ENCODE measurements at regions not wholly inside any gene's neighbourhood (a gene's known extent, or its start where the extent isn't known, plus 50 kb on each side); places are given as distances from the start of the nearest gene placed in this dataset.

DNA sequence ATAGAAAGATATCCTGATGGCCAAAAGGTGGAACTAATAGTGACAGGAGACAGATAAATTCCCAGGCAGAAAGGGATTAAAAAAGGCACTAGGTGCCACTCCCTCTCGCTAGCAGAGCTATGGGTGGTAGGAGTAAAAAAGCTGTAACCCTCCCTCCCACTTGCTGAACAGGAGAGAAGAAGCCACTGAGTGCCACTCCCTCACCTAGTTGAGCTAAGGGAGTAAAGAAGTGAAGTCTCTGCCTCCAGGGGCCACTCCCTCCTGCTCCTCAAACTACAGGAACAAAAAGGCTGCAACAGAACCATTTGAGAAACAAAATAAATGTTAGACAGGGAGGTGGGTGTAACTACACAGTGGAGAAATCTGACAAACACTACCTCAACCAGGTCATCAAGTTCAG lies 276.2 kb upstream of the EPHA6 start:
- no peak for DNase-seq
- H3K27me3 Mint-ChIP-seq: no peaks in the 10 kb centered on the region
- H3K27ac ChIP-seq (ENCODE audit: low read depth in 1 of 2, low read length in 2 of 2): no peak overlapping the region
- no peaks in the 10 kb centered on the region for H3K4me1 Mint-ChIP-seq (ENCODE audit: low read depth)
- ChIA-PET POLR2A (no interaction called here), CTCF (no interaction called here)
- no peaks in the 10 kb centered on the region for H3K27me3 ChIP-seq (ENCODE audit: control insufficient read depth in 1 of 2, insufficient read depth in 2 of 2, low read length in 2 of 2)
- ATAC-seq (ENCODE audit: poor library complexity): no peak
- H3K36me3 Mint-ChIP-seq (ENCODE audit: low read depth): no peaks in the 10 kb centered on the region
- no peaks in the 10 kb centered on the region for H3K36me3 ChIP-seq (ENCODE audit: insufficient read depth, low read length)
- H3K9me3 ChIP-seq (ENCODE audit: control insufficient read depth in 1 of 2, insufficient read depth in 1 of 2, low read length in 2 of 2): peaks cover 0 to 4% of the 10 kb centered on the region in 2 experiments
- no peaks in the 10 kb centered on the region for H3K4me1 ChIP-seq (ENCODE audit: insufficient read depth, low read length)
- TF ChIP-seq, protein P1, sequence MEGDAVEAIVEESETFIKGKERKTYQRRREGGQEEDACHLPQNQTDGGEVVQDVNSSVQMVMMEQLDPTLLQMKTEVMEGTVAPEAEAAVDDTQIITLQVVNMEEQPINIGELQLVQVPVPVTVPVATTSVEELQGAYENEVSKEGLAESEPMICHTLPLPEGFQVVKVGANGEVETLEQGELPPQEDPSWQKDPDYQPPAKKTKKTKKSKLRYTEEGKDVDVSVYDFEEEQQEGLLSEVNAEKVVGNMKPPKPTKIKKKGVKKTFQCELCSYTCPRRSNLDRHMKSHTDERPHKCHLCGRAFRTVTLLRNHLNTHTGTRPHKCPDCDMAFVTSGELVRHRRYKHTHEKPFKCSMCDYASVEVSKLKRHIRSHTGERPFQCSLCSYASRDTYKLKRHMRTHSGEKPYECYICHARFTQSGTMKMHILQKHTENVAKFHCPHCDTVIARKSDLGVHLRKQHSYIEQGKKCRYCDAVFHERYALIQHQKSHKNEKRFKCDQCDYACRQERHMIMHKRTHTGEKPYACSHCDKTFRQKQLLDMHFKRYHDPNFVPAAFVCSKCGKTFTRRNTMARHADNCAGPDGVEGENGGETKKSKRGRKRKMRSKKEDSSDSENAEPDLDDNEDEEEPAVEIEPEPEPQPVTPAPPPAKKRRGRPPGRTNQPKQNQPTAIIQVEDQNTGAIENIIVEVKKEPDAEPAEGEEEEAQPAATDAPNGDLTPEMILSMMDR (IDR thresholded peaks at IDR 0.05): no peak
- peaks cover 12% of the 10 kb centered on the region for H3K9me3 Mint-ChIP-seq
- no peak overlapping the region for H3K27ac Mint-ChIP-seq
- no peak overlapping the region for H3K4me3 ChIP-seq (ENCODE audit: low read length)
- intact Hi-C loops (cut with DNase I, micrococcal nuclease): no loop called here
- H3K4me3 Mint-ChIP-seq: no peak overlapping the region

DNA sequence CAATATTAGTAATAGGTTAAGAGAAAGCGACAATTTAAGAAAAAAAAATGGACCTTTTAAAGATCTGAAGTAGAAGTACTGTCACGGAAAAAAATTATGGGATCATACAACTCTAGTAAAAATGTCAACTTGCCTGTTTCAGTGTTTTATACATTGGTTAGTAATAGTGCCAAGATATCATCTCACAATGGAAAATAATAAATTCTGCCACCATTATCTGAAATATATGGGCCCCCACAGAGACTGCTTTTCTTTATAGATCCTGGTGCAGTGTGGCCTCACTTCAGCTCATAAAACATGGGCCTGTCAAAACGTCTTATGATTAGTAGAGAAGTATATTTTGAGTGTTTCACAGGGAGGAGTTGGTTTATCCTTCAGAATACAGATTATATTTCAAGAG lies 266.3 kb upstream of the EPHA6 start:
- CTCF ChIA-PET: no interaction called here
- no peaks in the 10 kb centered on the region for H3K27me3 ChIP-seq (ENCODE audit: control insufficient read depth in 1 of 2, insufficient read depth in 2 of 2, low read length in 2 of 2)
- peaks cover 0 to 4% of the 10 kb centered on the region in 2 experiments for H3K9me3 ChIP-seq (ENCODE audit: control insufficient read depth in 1 of 2, insufficient read depth in 1 of 2, low read length in 2 of 2)
- POLR2A ChIA-PET: no interaction called here
- ATAC-seq (ENCODE audit: poor library complexity) (no peak), DNase-seq (no peak)
- no peak overlapping the region for H3K4me3 Mint-ChIP-seq
- H3K9me3 Mint-ChIP-seq: peaks cover 14% of the 10 kb centered on the region
- intact Hi-C loops (cut with DNase I, micrococcal nuclease): no loop called here
- no peaks in the 10 kb centered on the region for H3K4me1 ChIP-seq (ENCODE audit: insufficient read depth, low read length)
- H3K27ac ChIP-seq (ENCODE audit: low read depth in 1 of 2, low read length in 2 of 2): no peak overlapping the region
- H3K4me1 Mint-ChIP-seq (ENCODE audit: low read depth): no peaks in the 10 kb centered on the region
- H3K27ac Mint-ChIP-seq: no peak overlapping the region
- no peak overlapping the region for H3K4me3 ChIP-seq (ENCODE audit: low read length)
- TF ChIP-seq, protein P1 (IDR thresholded peaks at IDR 0.05): no peak
- no peaks in the 10 kb centered on the region for H3K36me3 ChIP-seq (ENCODE audit: insufficient read depth, low read length)
- H3K36me3 Mint-ChIP-seq (ENCODE audit: low read depth): no peaks in the 10 kb centered on the region
- no peaks in the 10 kb centered on the region for H3K27me3 Mint-ChIP-seq

DNA sequence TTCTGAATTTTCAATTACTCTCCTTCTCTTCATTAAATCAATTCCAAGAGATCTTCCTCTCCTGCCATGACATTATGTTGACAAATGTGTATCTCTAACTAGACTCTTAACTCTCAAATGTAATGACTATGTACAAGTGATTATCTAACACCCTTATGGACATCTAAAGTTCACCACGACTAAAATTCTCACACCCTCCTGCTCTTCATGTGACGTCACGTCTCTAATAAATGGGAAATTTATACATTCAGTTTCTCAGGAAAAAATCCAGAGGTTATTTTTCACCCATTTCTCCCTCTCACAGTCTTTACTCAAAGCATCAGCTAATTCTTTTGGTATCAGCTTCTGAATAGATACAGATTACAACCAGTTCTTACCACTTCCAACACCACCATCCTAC lies 237.5 kb upstream of the EPHA6 start:
- Mint-ChIP-seq H3K4me1 (ENCODE audit: low read depth) (no peaks in the 10 kb centered on the region), H3K27ac (no peak overlapping the region), H3K9me3 (peaks cover 18% of the 10 kb centered on the region), H3K27me3 (no peaks in the 10 kb centered on the region), H3K36me3 (ENCODE audit: low read depth) (no peaks in the 10 kb centered on the region), H3K4me3 (no peak overlapping the region)
- Histone ChIP-seq H3K27ac (ENCODE audit: low read depth in 1 of 2, low read length in 2 of 2) (no peak overlapping the region), H3K4me3 (ENCODE audit: low read length) (no peak overlapping the region), H3K27me3 (ENCODE audit: control insufficient read depth in 1 of 2, insufficient read depth in 2 of 2, low read length in 2 of 2) (no peaks in the 10 kb centered on the region), H3K4me1 (ENCODE audit: insufficient read depth, low read length) (no peaks in the 10 kb centered on the region), H3K9me3 (ENCODE audit: control insufficient read depth in 1 of 2, insufficient read depth in 1 of 2, low read length in 2 of 2) (peaks cover 0 to 13% of the 10 kb centered on the region in 2 experiments), H3K36me3 (ENCODE audit: insufficient read depth, low read length) (no peaks in the 10 kb centered on the region)
- no peak for DNase-seq
- intact Hi-C loops (cut with DNase I, micrococcal nuclease): no loop called here
- CTCF ChIA-PET: no interaction called here
- TF ChIP-seq, protein P1 (IDR thresholded peaks at IDR 0.05): no peak
- POLR2A ChIA-PET: no interaction called here
- ATAC-seq (ENCODE audit: poor library complexity): no peak

All from CD4-positive, alpha-beta T cell (primary cell).